Neural progenitor cell (in vitro differentiated cells): ENCODE measurements at regions not wholly inside any gene's neighbourhood (a gene's known extent, or its start where the extent isn't known, plus 50 kb on each side); places are given as distances from the start of the nearest gene placed in this dataset.

Source experiments
- CTCF ChIP-seq: fragments of 200-600 bp; sonication (generic); IDR thresholded peaks from 2 replicates; pipeline ENCODE4 v1.5.1; 2017; ENCODE audit warnings: antibody characterized with exemption, mild to moderate bottlenecking
- EZH2 ChIP-seq: fragments of 200-600 bp; sonication (generic); IDR thresholded peaks from 2 replicates; pipeline ENCODE4 v1.6.1; 2017; ENCODE audit warnings: antibody characterized with exemption, mild to moderate bottlenecking, moderate library complexity
- EZH2phosphoT487 ChIP-seq: fragments of 200-600 bp; sonication (generic); IDR thresholded peaks from 2 replicates; pipeline ENCODE4 v1.6.1; 2017; ENCODE audit warnings: antibody characterized with exemption

GRCh38 chr9:124102363-124102762 is 90.8 kb downstream of the LHX2 start:
- TF ChIP-seq CTCF (no peak), EZH2 (no peak), EZH2phosphoT487 (no peak)
